WTC11 (cell line): ENCODE measurements at regions not wholly inside any gene's neighbourhood (a gene's known extent, or its start where the extent isn't known, plus 50 kb on each side); places are given as distances from the start of the nearest gene placed in this dataset.
"Not testable (repeated sequence)": the region's sequence is repeated elsewhere in the genome, so short reads cannot be mapped to it uniquely, and the experiment has no call there.

Experiments
- ATAC-seq: fragments of 200-7000 bp; cut with Tn5 transposase; 2 replicates; pipeline ENCODE4 v1.10.0; 2021; ENCODE audit warnings: mild to moderate bottlenecking, moderate library complexity
- CTCF ChIA-PET: fragments of 300-600 bp; sonication (Branson Sonifier 250); formaldehyde crosslinking; loops from one replicate; lab custom pipeline; 2021; ENCODE audit warnings: antibody characterized with exemption; lab: Charles Lee
- POLR2A ChIA-PET: fragments of 350-600 bp; sonication (Branson Sonifier 250); formaldehyde crosslinking; loops from one replicate; lab custom pipeline; 2021; ENCODE audit warnings: antibody characterized with exemption; lab: Charles Lee
- DNase-seq: peaks from one replicate; pipeline ENCODE4 v3.0.0; 2021; ENCODE audit warnings: low spot score
- H3K27ac Mint-ChIP-seq: 2 replicates; pipeline ENCODE4 v1.8.0; 2021; ENCODE audit warnings: mixed read lengths
- H3K27me3 Mint-ChIP-seq: 2 replicates; pipeline ENCODE4 v1.8.0; 2021; ENCODE audit warnings: low read depth, mild to moderate bottlenecking, moderate library complexity, mixed read lengths
- H3K36me3 Mint-ChIP-seq: 2 replicates; pipeline ENCODE4 v1.8.0; 2021; ENCODE audit warnings: mixed read lengths
- H3K4me1 Mint-ChIP-seq: 2 replicates; pipeline ENCODE4 v1.8.0; 2022; ENCODE audit warnings: mixed read lengths
- H3K4me3 Mint-ChIP-seq: 2 replicates; pipeline ENCODE4 v1.8.0; 2021; ENCODE audit warnings: mild to moderate bottlenecking, moderate library complexity, mixed read lengths
- H3K9me3 Mint-ChIP-seq: 2 replicates; pipeline ENCODE4 v1.8.0; 2021; ENCODE audit warnings: mixed read lengths
- CBFB ChIP-seq: sonication (generic); formaldehyde crosslinking; IDR thresholded peaks from 2 replicates; pipeline ENCODE4 v1.8.1; 2022; ENCODE audit warnings: mild to moderate bottlenecking, low read depth, missing genetic modification reagents
- GABPB1 ChIP-seq: sonication (generic); formaldehyde crosslinking; IDR thresholded peaks from 2 replicates; pipeline ENCODE4 v1.8.1; 2023; ENCODE audit warnings: mild to moderate bottlenecking, missing genetic modification reagents
- IRF1 ChIP-seq: sonication (generic); formaldehyde crosslinking; IDR thresholded peaks from 2 replicates; pipeline ENCODE4 v1.8.0; 2023; ENCODE audit warnings: missing genetic modification reagents
- MXD4 ChIP-seq: fragments of 250-450 bp; sonication (Bioruptor Pico); IDR thresholded peaks from 2 replicates; pipeline ENCODE4 v1.8.0; 2021; ENCODE audit warnings: mild to moderate bottlenecking, moderate library complexity, borderline replicate concordance
- NFYB ChIP-seq: sonication (generic); formaldehyde crosslinking; conservative IDR thresholded peaks from 2 replicates; pipeline ENCODE4 v1.8.0; 2022; ENCODE audit warnings: low read depth, missing genetic modification reagents
- OVOL2 ChIP-seq: fragments of 250-450 bp; sonication (Bioruptor Pico); IDR thresholded peaks from 2 replicates; pipeline ENCODE4 v1.9.0; 2021; ENCODE audit warnings: mild to moderate bottlenecking, borderline replicate concordance
- SOX15 ChIP-seq: fragments of 250-450 bp; sonication (Bioruptor Pico); IDR thresholded peaks from 2 replicates; pipeline ENCODE4 v1.9.0; 2021; ENCODE audit warnings: mild to moderate bottlenecking
- TCF7 ChIP-seq: sonication (generic); formaldehyde crosslinking; IDR thresholded peaks from 2 replicates; pipeline ENCODE4 v1.8.0; 2022; ENCODE audit warnings: mild to moderate bottlenecking, low read depth, missing genetic modification reagents, moderate library complexity
- ZNF121 ChIP-seq: sonication (generic); formaldehyde crosslinking; IDR thresholded peaks from 2 replicates; pipeline ENCODE4 v1.8.0; 2023; ENCODE audit warnings: missing genetic modification reagents
- ZNF232 ChIP-seq: sonication (generic); formaldehyde crosslinking; IDR thresholded peaks from 2 replicates; pipeline ENCODE4 v1.8.0; 2022; ENCODE audit warnings: mild to moderate bottlenecking, missing genetic modification reagents
- ZNF263 ChIP-seq: sonication (generic); formaldehyde crosslinking; IDR thresholded peaks from 2 replicates; pipeline ENCODE4 v1.8.1; 2022; ENCODE audit warnings: low read depth, mild to moderate bottlenecking, moderate library complexity, missing genetic modification reagents
- ZNF416 ChIP-seq: fragments of 250-450 bp; sonication (Bioruptor Pico); IDR thresholded peaks from 2 replicates; pipeline ENCODE4 v1.9.0; 2021; ENCODE audit warnings: mild to moderate bottlenecking, inconsistent platforms
- ZNF512 ChIP-seq: sonication (generic); formaldehyde crosslinking; IDR thresholded peaks from 2 replicates; pipeline ENCODE4 v1.8.1; 2022; ENCODE audit warnings: missing genetic modification reagents, borderline replicate concordance
- TF ChIP-seq, protein P1 (sequence below): fragments of 250-450 bp; sonication (Bioruptor Pico); IDR thresholded peaks from 2 replicates; pipeline ENCODE4 v1.9.0; 2021; ENCODE audit warnings: mild to moderate bottlenecking
- TF ChIP-seq, protein P2 (sequence below): sonication (generic); formaldehyde crosslinking; IDR thresholded peaks from 2 replicates; pipeline ENCODE4 v1.8.0; 2022; ENCODE audit warnings: mild to moderate bottlenecking, missing genetic modification reagents
- TF ChIP-seq, protein P3 (sequence below): sonication (generic); formaldehyde crosslinking; conservative IDR thresholded peaks from 2 replicates; pipeline ENCODE4 v1.8.1; 2022; ENCODE audit warnings: mild to moderate bottlenecking, missing genetic modification reagents

DNA sequence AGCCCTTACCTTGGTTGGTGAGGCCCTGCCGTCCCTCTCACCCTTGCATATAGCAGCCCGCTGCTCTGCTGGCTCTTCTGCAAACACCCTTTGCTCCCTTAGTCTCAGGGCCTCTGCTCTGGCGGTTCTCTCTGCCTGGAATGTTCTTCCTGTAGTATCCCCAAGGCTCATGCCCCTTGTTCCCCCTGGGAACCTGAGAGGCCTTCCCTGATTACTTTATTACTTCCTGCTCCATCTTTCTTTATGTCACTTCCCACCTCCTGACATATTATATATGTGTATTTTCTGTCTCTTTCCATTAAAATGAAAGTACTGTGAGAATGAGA lies 73.9 kb upstream of the SPRY4 start:
- H3K27me3 Mint-ChIP-seq: peaks cover 6% of the 10 kb centered on the region
- peaks cover 27% of the 10 kb centered on the region for H3K9me3 Mint-ChIP-seq
- ChIA-PET CTCF (no interaction called here), POLR2A (interaction anchor here (0.6 kb wide), 1 partner anchor 13 kb away, joined by 8 read pairs; no protein-coding TSS in a partner anchor)
- DNase-seq (no peak), ATAC-seq (no peak; the same call in 1 of the 2 replicates)
- H3K27ac Mint-ChIP-seq: no peak overlapping the region
- peaks cover 35% of the 10 kb centered on the region for H3K36me3 Mint-ChIP-seq
- no peak for TF ChIP-seq ZNF232 (CRISPR knock-in tag)
- TF ChIP-seq ZNF121: no peak
- TF ChIP-seq, protein P1, sequence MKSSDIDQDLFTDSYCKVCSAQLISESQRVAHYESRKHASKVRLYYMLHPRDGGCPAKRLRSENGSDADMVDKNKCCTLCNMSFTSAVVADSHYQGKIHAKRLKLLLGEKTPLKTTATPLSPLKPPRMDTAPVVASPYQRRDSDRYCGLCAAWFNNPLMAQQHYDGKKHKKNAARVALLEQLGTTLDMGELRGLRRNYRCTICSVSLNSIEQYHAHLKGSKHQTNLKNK (CRISPR knock-in tag): no peak
- TF ChIP-seq ZNF263 (CRISPR knock-in tag): no peak
- no peak for TF ChIP-seq MXD4 (CRISPR knock-in tag)
- no peak for TF ChIP-seq IRF1 (CRISPR knock-in tag)
- no peak for TF ChIP-seq GABPB1
- no peak for TF ChIP-seq NFYB
- TF ChIP-seq, protein P2, sequence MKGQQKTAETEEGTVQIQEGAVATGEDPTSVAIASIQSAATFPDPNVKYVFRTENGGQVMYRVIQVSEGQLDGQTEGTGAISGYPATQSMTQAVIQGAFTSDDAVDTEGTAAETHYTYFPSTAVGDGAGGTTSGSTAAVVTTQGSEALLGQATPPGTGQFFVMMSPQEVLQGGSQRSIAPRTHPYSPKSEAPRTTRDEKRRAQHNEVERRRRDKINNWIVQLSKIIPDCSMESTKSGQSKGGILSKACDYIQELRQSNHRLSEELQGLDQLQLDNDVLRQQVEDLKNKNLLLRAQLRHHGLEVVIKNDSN: no peak
- H3K4me1 Mint-ChIP-seq: peaks cover 26% of the 10 kb centered on the region
- H3K4me3 Mint-ChIP-seq: no peak overlapping the region

GRCh38 chr5:142398011-142398729 lies 73.3 kb upstream of the SPRY4 start:
- H3K9me3 Mint-ChIP-seq: peaks cover 27% of the 10 kb centered on the region
- peaks cover 23% of the 10 kb centered on the region for H3K4me1 Mint-ChIP-seq
- H3K36me3 Mint-ChIP-seq: peaks cover 37% of the 10 kb centered on the region
- POLR2A ChIA-PET: interaction anchor here (0.6 kb wide), 1 partner anchor 12 kb away, joined by 8 read pairs; no protein-coding TSS in a partner anchor
- CTCF ChIA-PET, H3K4me3 Mint-ChIP-seq, H3K27me3 Mint-ChIP-seq, H3K27ac Mint-ChIP-seq, ATAC-seq, DNase-seq: not testable (repeated sequence)

DNA sequence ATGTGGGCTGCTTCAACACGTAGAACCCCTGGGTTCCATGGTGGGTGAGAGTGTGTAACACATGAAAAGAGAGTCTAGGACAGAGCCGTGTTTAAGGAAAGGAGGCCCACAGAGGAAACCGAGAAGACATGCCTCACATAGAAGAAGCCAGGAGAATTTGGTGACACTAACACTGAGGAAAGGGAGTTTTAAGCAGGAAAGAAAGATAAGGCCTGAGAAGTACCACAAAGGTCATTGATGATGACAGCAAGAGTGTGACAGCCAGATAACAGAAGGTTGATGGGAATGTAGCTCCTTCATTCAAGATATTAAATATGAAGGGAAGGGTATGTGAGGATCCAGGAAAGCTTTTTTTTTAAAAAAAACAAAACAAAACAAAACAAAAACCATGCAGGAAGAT lies 72.4 kb upstream of the SPRY4 start:
- POLR2A ChIA-PET: no interaction called here
- TF ChIP-seq ZNF512 (no peak), ZNF416 (CRISPR knock-in tag) (no peak), CBFB (CRISPR knock-in tag) (no peak), SOX15 (CRISPR knock-in tag) (no peak), OVOL2 (CRISPR knock-in tag) (no peak), TCF7 (no peak)
- Mint-ChIP-seq H3K36me3 (peaks cover 37% of the 10 kb centered on the region), H3K27ac (no peak overlapping the region), H3K9me3 (peaks cover 27% of the 10 kb centered on the region), H3K4me3 (no peak overlapping the region), H3K4me1 (peaks cover 18% of the 10 kb centered on the region), H3K27me3 (peaks cover 6% of the 10 kb centered on the region)
- CTCF ChIA-PET: no interaction called here
- DNase-seq (no peak), ATAC-seq (no peak)

- Mint-ChIP-seq H3K27me3 (peaks cover 6% of the 10 kb centered on the region), H3K4me1 (peaks cover 12% of the 10 kb centered on the region), H3K4me3 (no peak overlapping the region), H3K36me3 (peaks cover 37% of the 10 kb centered on the region), H3K27ac (no peak overlapping the region), H3K9me3 (peaks cover 27% of the 10 kb centered on the region)
- ChIA-PET CTCF (no interaction called here), POLR2A (no interaction called here)
- DNase-seq: no peak
- TF ChIP-seq, protein P3, sequence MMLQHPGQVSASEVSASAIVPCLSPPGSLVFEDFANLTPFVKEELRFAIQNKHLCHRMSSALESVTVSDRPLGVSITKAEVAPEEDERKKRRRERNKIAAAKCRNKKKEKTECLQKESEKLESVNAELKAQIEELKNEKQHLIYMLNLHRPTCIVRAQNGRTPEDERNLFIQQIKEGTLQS: no peak
- ATAC-seq: no peak
Measured at GRCh38 chr5:142396436-142397038, 71.7 kb upstream of the SPRY4 start.
